ENCODE measurements at regions not wholly inside any gene's neighbourhood (a gene's known extent, or its start where the extent isn't known, plus 50 kb on each side); places are given as distances from the start of the nearest gene placed in this dataset.

DNA sequence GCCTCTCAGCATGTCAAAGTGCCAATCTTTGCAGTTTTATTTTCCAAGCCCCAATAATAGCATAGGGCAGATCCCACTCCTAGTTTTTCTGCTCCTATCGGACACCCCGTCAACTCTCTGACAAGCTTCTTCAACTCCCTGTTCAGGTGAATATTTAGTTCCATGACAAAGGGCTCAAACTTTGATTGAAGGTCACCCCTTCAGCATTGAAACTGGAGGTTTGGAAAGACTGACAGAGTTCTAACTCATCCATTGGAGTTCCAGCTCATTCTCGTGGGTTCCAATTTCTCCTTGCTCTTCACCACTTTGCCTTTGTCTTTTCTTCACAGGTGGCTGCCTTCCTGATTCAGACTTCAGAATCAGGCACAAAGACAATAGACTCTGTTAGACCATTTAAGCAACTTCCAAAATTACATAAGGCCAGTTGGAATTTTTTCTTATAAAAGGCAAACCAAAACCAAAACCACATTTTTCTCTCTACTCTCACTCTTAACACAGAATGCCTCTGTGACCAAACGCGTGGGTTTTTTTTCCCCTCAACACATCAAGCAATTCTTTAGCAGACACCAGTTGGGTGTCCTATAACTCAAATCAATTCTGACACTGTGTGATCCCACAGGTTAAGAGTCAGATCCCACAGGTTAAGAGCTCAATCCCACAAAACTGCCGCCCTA is 169.3 kb upstream of the USP25 start:
- no peak overlapping the region for H3K4me3 ChIP-seq
- no peaks in the 10 kb centered on the region for H3K27me3 ChIP-seq (ENCODE audit: insufficient read depth)
- H3K4me3 Mint-ChIP-seq, result no peak overlapping the region
- H3K27me3 Mint-ChIP-seq (ENCODE audit: insufficient read depth, low read depth, poor library complexity), result no peaks in the 10 kb centered on the region
- no peaks in the 10 kb centered on the region for H3F3A ChIP-seq (replicated peaks; ENCODE audit: low read depth)
- H4K20me1 ChIP-seq (replicated peaks; ENCODE audit: insufficient read depth), result no peaks in the 10 kb centered on the region
- no peak overlapping the region for H3K27ac ChIP-seq (ENCODE audit: low read depth)
- peaks cover 25% of the 10 kb centered on the region for H3K4me1 ChIP-seq (ENCODE audit: insufficient read depth)
- H3K4me1 Mint-ChIP-seq, result peaks cover 33% of the 10 kb centered on the region
- ATAC-seq (no peak), DNase-seq (ENCODE audit: low spot score) (no peak)
- no peak overlapping the region for H2AFZ ChIP-seq
- H3K36me3 Mint-ChIP-seq (ENCODE audit: low read depth), result peaks cover 15% of the 10 kb centered on the region
- H3K79me2 ChIP-seq (replicated peaks; ENCODE audit: insufficient read depth), result no peaks in the 10 kb centered on the region
- TF ChIP-seq NANOG (IDR thresholded peaks at IDR 0.05; ENCODE audit: borderline replicate concordance) (no peak), CREB1 (CRISPR knock-in tag; IDR thresholded peaks at IDR 0.05; ENCODE audit: low read depth) (no peak), JUNB (IDR thresholded peaks at IDR 0.05; ENCODE audit: unreplicated experiment) (no peak), ZNF114 (CRISPR knock-in tag; IDR thresholded peaks at IDR 0.05) (no peak), STAT1 (IDR thresholded peaks at IDR 0.05; ENCODE audit: unreplicated experiment) (no peak), EZH2 (IDR thresholded peaks at IDR 0.05; ENCODE audit: low read depth, unreplicated experiment) (no peak), POLR2AphosphoS5 (IDR thresholded peaks at IDR 0.05; ENCODE audit: low read depth) (no peak), EZH2phosphoT487 (IDR thresholded peaks at IDR 0.05; ENCODE audit: unreplicated experiment) (no peak), ZNF331 (CRISPR knock-in tag; IDR thresholded peaks at IDR 0.05; ENCODE audit: low read depth) (no peak)
- TF ChIP-seq, protein P1, sequence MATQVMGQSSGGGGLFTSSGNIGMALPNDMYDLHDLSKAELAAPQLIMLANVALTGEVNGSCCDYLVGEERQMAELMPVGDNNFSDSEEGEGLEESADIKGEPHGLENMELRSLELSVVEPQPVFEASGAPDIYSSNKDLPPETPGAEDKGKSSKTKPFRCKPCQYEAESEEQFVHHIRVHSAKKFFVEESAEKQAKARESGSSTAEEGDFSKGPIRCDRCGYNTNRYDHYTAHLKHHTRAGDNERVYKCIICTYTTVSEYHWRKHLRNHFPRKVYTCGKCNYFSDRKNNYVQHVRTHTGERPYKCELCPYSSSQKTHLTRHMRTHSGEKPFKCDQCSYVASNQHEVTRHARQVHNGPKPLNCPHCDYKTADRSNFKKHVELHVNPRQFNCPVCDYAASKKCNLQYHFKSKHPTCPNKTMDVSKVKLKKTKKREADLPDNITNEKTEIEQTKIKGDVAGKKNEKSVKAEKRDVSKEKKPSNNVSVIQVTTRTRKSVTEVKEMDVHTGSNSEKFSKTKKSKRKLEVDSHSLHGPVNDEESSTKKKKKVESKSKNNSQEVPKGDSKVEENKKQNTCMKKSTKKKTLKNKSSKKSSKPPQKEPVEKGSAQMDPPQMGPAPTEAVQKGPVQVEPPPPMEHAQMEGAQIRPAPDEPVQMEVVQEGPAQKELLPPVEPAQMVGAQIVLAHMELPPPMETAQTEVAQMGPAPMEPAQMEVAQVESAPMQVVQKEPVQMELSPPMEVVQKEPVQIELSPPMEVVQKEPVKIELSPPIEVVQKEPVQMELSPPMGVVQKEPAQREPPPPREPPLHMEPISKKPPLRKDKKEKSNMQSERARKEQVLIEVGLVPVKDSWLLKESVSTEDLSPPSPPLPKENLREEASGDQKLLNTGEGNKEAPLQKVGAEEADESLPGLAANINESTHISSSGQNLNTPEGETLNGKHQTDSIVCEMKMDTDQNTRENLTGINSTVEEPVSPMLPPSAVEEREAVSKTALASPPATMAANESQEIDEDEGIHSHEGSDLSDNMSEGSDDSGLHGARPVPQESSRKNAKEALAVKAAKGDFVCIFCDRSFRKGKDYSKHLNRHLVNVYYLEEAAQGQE (IDR thresholded peaks at IDR 0.05; ENCODE audit: unreplicated experiment), result no peak
- TF ChIP-seq, protein P2, sequence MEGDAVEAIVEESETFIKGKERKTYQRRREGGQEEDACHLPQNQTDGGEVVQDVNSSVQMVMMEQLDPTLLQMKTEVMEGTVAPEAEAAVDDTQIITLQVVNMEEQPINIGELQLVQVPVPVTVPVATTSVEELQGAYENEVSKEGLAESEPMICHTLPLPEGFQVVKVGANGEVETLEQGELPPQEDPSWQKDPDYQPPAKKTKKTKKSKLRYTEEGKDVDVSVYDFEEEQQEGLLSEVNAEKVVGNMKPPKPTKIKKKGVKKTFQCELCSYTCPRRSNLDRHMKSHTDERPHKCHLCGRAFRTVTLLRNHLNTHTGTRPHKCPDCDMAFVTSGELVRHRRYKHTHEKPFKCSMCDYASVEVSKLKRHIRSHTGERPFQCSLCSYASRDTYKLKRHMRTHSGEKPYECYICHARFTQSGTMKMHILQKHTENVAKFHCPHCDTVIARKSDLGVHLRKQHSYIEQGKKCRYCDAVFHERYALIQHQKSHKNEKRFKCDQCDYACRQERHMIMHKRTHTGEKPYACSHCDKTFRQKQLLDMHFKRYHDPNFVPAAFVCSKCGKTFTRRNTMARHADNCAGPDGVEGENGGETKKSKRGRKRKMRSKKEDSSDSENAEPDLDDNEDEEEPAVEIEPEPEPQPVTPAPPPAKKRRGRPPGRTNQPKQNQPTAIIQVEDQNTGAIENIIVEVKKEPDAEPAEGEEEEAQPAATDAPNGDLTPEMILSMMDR (conservative IDR thresholded peaks at IDR 0.05; ENCODE audit: low read depth in 2 of 2), result no peak
- TF ChIP-seq, protein P3, sequence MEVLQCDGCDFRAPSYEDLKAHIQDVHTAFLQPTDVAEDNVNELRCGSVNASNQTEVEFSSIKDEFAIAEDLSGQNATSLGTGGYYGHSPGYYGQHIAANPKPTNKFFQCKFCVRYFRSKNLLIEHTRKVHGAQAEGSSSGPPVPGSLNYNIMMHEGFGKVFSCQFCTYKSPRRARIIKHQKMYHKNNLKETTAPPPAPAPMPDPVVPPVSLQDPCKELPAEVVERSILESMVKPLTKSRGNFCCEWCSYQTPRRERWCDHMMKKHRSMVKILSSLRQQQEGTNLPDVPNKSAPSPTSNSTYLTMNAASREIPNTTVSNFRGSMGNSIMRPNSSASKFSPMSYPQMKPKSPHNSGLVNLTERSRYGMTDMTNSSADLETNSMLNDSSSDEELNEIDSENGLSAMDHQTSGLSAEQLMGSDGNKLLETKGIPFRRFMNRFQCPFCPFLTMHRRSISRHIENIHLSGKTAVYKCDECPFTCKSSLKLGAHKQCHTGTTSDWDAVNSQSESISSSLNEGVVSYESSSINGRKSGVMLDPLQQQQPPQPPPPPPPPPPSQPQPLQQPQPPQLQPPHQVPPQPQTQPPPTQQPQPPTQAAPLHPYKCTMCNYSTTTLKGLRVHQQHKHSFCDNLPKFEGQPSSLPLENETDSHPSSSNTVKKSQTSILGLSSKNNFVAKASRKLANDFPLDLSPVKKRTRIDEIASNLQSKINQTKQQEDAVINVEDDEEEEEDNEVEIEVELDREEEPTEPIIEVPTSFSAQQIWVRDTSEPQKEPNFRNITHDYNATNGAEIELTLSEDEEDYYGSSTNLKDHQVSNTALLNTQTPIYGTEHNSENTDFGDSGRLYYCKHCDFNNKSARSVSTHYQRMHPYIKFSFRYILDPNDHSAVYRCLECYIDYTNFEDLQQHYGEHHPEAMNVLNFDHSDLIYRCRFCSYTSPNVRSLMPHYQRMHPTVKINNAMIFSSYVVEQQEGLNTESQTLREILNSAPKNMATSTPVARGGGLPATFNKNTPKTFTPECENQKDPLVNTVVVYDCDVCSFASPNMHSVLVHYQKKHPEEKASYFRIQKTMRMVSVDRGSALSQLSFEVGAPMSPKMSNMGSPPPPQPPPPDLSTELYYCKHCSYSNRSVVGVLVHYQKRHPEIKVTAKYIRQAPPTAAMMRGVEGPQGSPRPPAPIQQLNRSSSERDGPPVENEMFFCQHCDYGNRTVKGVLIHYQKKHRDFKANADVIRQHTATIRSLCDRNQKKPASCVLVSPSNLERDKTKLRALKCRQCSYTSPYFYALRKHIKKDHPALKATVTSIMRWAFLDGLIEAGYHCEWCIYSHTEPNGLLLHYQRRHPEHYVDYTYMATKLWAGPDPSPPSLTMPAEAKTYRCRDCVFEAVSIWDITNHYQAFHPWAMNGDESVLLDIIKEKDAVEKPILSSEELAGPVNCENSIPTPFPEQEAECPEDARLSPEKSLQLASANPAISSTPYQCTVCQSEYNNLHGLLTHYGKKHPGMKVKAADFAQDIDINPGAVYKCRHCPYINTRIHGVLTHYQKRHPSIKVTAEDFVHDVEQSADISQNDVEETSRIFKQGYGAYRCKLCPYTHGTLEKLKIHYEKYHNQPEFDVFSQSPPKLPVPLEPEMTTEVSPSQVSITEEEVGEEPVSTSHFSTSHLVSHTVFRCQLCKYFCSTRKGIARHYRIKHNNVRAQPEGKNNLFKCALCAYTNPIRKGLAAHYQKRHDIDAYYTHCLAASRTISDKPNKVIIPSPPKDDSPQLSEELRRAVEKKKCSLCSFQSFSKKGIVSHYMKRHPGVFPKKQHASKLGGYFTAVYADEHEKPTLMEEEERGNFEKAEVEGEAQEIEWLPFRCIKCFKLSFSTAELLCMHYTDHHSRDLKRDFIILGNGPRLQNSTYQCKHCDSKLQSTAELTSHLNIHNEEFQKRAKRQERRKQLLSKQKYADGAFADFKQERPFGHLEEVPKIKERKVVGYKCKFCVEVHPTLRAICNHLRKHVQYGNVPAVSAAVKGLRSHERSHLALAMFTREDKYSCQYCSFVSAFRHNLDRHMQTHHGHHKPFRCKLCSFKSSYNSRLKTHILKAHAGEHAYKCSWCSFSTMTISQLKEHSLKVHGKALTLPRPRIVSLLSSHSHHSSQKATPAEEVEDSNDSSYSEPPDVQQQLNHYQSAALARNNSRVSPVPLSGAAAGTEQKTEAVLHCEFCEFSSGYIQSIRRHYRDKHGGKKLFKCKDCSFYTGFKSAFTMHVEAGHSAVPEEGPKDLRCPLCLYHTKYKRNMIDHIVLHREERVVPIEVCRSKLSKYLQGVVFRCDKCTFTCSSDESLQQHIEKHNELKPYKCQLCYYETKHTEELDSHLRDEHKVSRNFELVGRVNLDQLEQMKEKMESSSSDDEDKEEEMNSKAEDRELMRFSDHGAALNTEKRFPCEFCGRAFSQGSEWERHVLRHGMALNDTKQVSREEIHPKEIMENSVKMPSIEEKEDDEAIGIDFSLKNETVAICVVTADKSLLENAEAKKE (CRISPR knock-in tag; IDR thresholded peaks at IDR 0.05), result no peak
- TF ChIP-seq, protein P4, sequence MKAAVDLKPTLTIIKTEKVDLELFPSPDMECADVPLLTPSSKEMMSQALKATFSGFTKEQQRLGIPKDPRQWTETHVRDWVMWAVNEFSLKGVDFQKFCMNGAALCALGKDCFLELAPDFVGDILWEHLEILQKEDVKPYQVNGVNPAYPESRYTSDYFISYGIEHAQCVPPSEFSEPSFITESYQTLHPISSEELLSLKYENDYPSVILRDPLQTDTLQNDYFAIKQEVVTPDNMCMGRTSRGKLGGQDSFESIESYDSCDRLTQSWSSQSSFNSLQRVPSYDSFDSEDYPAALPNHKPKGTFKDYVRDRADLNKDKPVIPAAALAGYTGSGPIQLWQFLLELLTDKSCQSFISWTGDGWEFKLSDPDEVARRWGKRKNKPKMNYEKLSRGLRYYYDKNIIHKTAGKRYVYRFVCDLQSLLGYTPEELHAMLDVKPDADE (IDR thresholded peaks at IDR 0.05), result no peak
- H3K27ac Mint-ChIP-seq, result no peak overlapping the region
- 0 out of 2 replicates have a peak overlapping the region, but pooled peaks have one; percentile 63 for H3K4me2 ChIP-seq
- H3K9me2 ChIP-seq (ENCODE audit: insufficient read depth), result no peaks in the 10 kb centered on the region; the same call in none of the 2 replicates
- no peaks in the 10 kb centered on the region; the same call in 1 of the 2 replicates for H3K36me3 ChIP-seq (ENCODE audit: insufficient read depth)
- H3K9me3 Mint-ChIP-seq, result peaks cover 15% of the 10 kb centered on the region; the same call in 2 of the 3 replicates

Measured in GM23338 (cell line).